ENCODE measurements at regions not wholly inside any gene's neighbourhood (a gene's known extent, or its start where the extent isn't known, plus 50 kb on each side); places are given as distances from the start of the nearest gene placed in this dataset.

- ATAC-seq, result no peak
- H3K36me3 ChIP-seq (ENCODE audit: low read depth), result no peaks in the 10 kb centered on the region
- H3K4me3 ChIP-seq, result no peak overlapping the region
- no peaks in the 10 kb centered on the region for H3K4me1 ChIP-seq (ENCODE audit: low read depth)
- DNase-seq, result no peak
- H3K9me3 ChIP-seq, result peaks cover 37% of the 10 kb centered on the region
- intact Hi-C loops (cut with DNase I, micrococcal nuclease), result no loop called here
- TF ChIP-seq CTCF (IDR thresholded peaks at IDR 0.05), result no peak
Measured at GRCh38 chr4:29320947-29321620, 1399.1 kb upstream of the PCDH7 start.

- intact Hi-C loops (cut with DNase I, micrococcal nuclease), result no loop called here
- no peak for ATAC-seq
- DNase-seq, result no peak
- H3K9me3 ChIP-seq, result peaks cover 30% of the 10 kb centered on the region
- TF ChIP-seq CTCF (IDR thresholded peaks at IDR 0.05), result no peak
- H3K36me3 ChIP-seq (ENCODE audit: low read depth), result no peaks in the 10 kb centered on the region
- no peaks in the 10 kb centered on the region for H3K4me1 ChIP-seq (ENCODE audit: low read depth)
- no peak overlapping the region for H3K4me3 ChIP-seq
Measured at GRCh38 chr4:29326004-29326403, 1394.2 kb upstream of the PCDH7 start.

GRCh38 chr4:29326816-29327215 lies 1393.4 kb upstream of the PCDH7 start:
- Histone ChIP-seq H3K4me3 (no peak overlapping the region), H3K4me1 (ENCODE audit: low read depth) (no peaks in the 10 kb centered on the region), H3K9me3 (peaks cover 30% of the 10 kb centered on the region), H3K36me3 (ENCODE audit: low read depth) (no peaks in the 10 kb centered on the region)
- DNase-seq, result no peak
- ATAC-seq, result no peak
- intact Hi-C loops (cut with DNase I, micrococcal nuclease), result no loop called here
- no peak for TF ChIP-seq CTCF (IDR thresholded peaks at IDR 0.05)

GRCh38 chr4:29336861-29337260 lies 1383.3 kb upstream of the PCDH7 start:
- H3K4me1 ChIP-seq (ENCODE audit: low read depth), result no peaks in the 10 kb centered on the region
- ATAC-seq, result no peak
- no peak for TF ChIP-seq CTCF (IDR thresholded peaks at IDR 0.05)
- intact Hi-C loops (cut with DNase I, micrococcal nuclease), result no loop called here
- no peak overlapping the region for H3K4me3 ChIP-seq
- H3K36me3 ChIP-seq (ENCODE audit: low read depth), result no peaks in the 10 kb centered on the region
- DNase-seq, result no peak
- H3K9me3 ChIP-seq, result peaks cover 22% of the 10 kb centered on the region

- intact Hi-C loops (cut with DNase I, micrococcal nuclease), result no loop called here
- no peak for ATAC-seq
Measured at GRCh38 chr4:29372971-29373370, 1347.2 kb upstream of the PCDH7 start.

More at GRCh38 chr4:29372971-29373370, 1347.2 kb upstream of the PCDH7 start:
- Histone ChIP-seq H3K9me3 (peaks cover 20% of the 10 kb centered on the region), H3K4me1 (ENCODE audit: low read depth) (no peaks in the 10 kb centered on the region), H3K36me3 (ENCODE audit: low read depth) (no peaks in the 10 kb centered on the region), H3K4me3 (no peak overlapping the region)
- TF ChIP-seq CTCF (IDR thresholded peaks at IDR 0.05), result no peak
- DNase-seq, result no peak

Measured in mucosa of descending colon (tissue), 3 donors.